Heart right ventricle (tissue), 16 donors: ENCODE measurements at regions not wholly inside any gene's neighbourhood (a gene's known extent, or its start where the extent isn't known, plus 50 kb on each side); places are given as distances from the start of the nearest gene placed in this dataset.

Experiments used
- ATAC-seq, 8 donors: fragments of 200-7000 bp; cut with Tn5 transposase; one replicate each; pipeline ENCODE4 v1.9.1; 2020; ENCODE audit warnings: mild to moderate bottlenecking in 8 of 8, moderate library complexity in 8 of 8, moderate number of reproducible peaks in 1 of 8
- DNase-seq, 2 donors: peaks; one replicate each; pipeline ENCODE4 v3.0.0-alpha.2; 2020
- H3K27ac ChIP-seq, 10 donors: fragments of 200-600 bp; sonication (generic) in 2 of 10; one replicate each; pipeline versions ENCODE4 v1.5.0 to v1.8.0; 2020 to 2022; ENCODE audit warnings: mild to moderate bottlenecking in 3 of 10
- H3K27me3 ChIP-seq, 7 donors: fragments of 200-600 bp; one replicate each; pipeline ENCODE4 v1.8.0; 2021 to 2022; ENCODE audit warnings: mild to moderate bottlenecking in 2 of 7
- H3K36me3 ChIP-seq, 9 donors: fragments of 200-600 bp; sonication (generic) in 1 of 9; one replicate each; pipeline versions ENCODE4 v1.5.0 to v1.8.0; 2020 to 2022; ENCODE audit warnings: mild to moderate bottlenecking in 2 of 9
- H3K4me1 ChIP-seq, 9 donors: fragments of 200-600 bp; sonication (generic) in 1 of 9; one replicate each; pipeline versions ENCODE4 v1.5.0 to v1.8.0; 2020 to 2022; ENCODE audit warnings: mild to moderate bottlenecking in 4 of 9
- H3K4me3 ChIP-seq, 10 donors: fragments of 200-600 bp; sonication (generic) in 2 of 10; one replicate each; pipeline versions ENCODE4 v1.5.0 to v1.8.0; 2020 to 2022; ENCODE audit warnings: mild to moderate bottlenecking in 7 of 10, moderate library complexity in 2 of 10
- H3K9me3 ChIP-seq, 11 donors: fragments of 200-600 bp in 10 of 11; sonication (generic) in 2 of 11; one replicate each; pipeline versions ENCODE4 v1.5.0 to v1.8.0; 2013 to 2022; ENCODE audit warnings: mild to moderate bottlenecking in 2 of 11, control low read depth in 1 of 11, moderate library complexity in 1 of 11
- CTCF ChIP-seq, 9 donors: fragments of 200-600 bp; sonication (generic) in 2 of 9; IDR thresholded peaks; one replicate each; pipeline versions ENCODE4 v1.5.0 to v1.8.0; 2021 to 2022; ENCODE audit warnings: antibody characterized with exemption in 9 of 9, mild to moderate bottlenecking in 5 of 9, moderate library complexity in 1 of 9
- WGBS, 2 donors: extraction: QIAGEN DNeasy Blood & Tissue Kit; methylation state at CpG; one replicate each; pipeline ENCODE4 v1.1.7; 2013; ENCODE audit warnings: inconsistent platforms in 1 of 2; 5-methylcytosine and 5-hydroxymethylcytosine counted together
- intact Hi-C, 10 donors: fragments of 100-400 bp; cut with DNase I; formaldehyde crosslinking; loops; one replicate each; pipeline versions ENCODE4 v1.11.1 to v1.14.2; 2022
- donor health status: Arrhythmogenic right ventricular cardiomyopathy.
- donor health status: ischemic (EF 13 %, LVEDD 7.1; RV severe dilation, severe dysfunction).
- donor health status: healthy with polysubstance abuse.
- donor health status: DM: no; HTN: yes; CAD: no.
- donor health status: DM: no; HTN: no; CAD: no.
- donor health status: ischemic (EF 25% LVEDD 6.9; RV normal size, moderate dysfunction).
- donor health status: ischemic (EF 25% LVEDD 5.7; RV mildly dilated, moderate dysfunction).
- donor health status: healthy.
- donor health status: DM: yes; HTN: yes; CAD: no.
- donor health status: Ischemic cardiomyopathy.
- donor health status: ischemic (EF 35%, LVEDD 5.7; RV mildly dilated, moderate dysfunction).
- donor health status: nonischemic (EF 11% LVEDD 7.7; RV severe dilation, severe dysfunction).
- donor health status: DM: yes; HTN: yes; CAD: no.
- donor health status: PGD.
- donor health status: ischemic (EF 29% LVEDD 5.4; RV normal size, mild dysfunction).
- donor health status: nonischemic (EF 23%, LVEDD 6.1; RV moderate dilation, normal function).

- TF ChIP-seq CTCF (IDR thresholded peaks at IDR 0.05), result no peak
- no peaks in the 10 kb centered on the region for H3K36me3 ChIP-seq
- DNase-seq (no peak), ATAC-seq (no peak)
- intact Hi-C loops, result no loop called here
- no peaks in the 10 kb centered on the region for H3K27me3 ChIP-seq
- peaks cover 0 to 26% (median 9%) of the 10 kb centered on the region in 9 donors for H3K4me1 ChIP-seq
- peak overlapping the region in 1 of 10 donors; percentile 42 for H3K27ac ChIP-seq
- no peak overlapping the region for H3K4me3 ChIP-seq
- 78 to 79% methylated on average over 4 of the region's 4 CpGs for WGBS, 2 donors
- no peaks in the 10 kb centered on the region for H3K9me3 ChIP-seq
These were observed 450.6 kb upstream of the TBL1XR1 start for GRCh38 chr3:177647876-177648275.

- H3K27ac ChIP-seq, result peak overlapping the region in 1 of 10 donors; percentile 7
- no peaks in the 10 kb centered on the region for H3K36me3 ChIP-seq
- no peak overlapping the region for H3K4me3 ChIP-seq
- peaks cover 0 to 8% (median 0%) of the 10 kb centered on the region in 11 donors for H3K9me3 ChIP-seq
- H3K4me1 ChIP-seq, result peaks cover 0 to 21% (median 14%) of the 10 kb centered on the region in 9 donors
- DNase-seq (no peak), ATAC-seq (peak in 5 of 8 donors; percentile 39 to 90 (median 53))
- intact Hi-C loops, result no loop called here
- WGBS, 2 donors, result 68 to 72% methylated on average over 5 of the region's 5 CpGs
- H3K27me3 ChIP-seq, result no peaks in the 10 kb centered on the region
- no peak for TF ChIP-seq CTCF (IDR thresholded peaks at IDR 0.05)
These were observed 455.4 kb upstream of the TBL1XR1 start for GRCh38 chr3:177652556-177653291.

GRCh38 chr3:177657243-177657642, 460.0 kb upstream of the TBL1XR1 start:
- Histone ChIP-seq H3K9me3 (peaks cover 0 to 8% (median 0%) of the 10 kb centered on the region in 11 donors), H3K27me3 (no peaks in the 10 kb centered on the region), H3K27ac (no peak overlapping the region), H3K4me3 (no peak overlapping the region), H3K4me1 (peaks cover 0 to 20% (median 10%) of the 10 kb centered on the region in 9 donors), H3K36me3 (no peaks in the 10 kb centered on the region)
- ATAC-seq, result peak in 1 of 8 donors; percentile 14
- TF ChIP-seq CTCF (IDR thresholded peaks at IDR 0.05), result no peak
- intact Hi-C loops, result no loop called here
- 78 to 82% methylated on average over 4 of the region's 4 CpGs for WGBS, 2 donors
- no peak for DNase-seq

GRCh38 chr3:177658354-177658753, 461.1 kb upstream of the TBL1XR1 start:
- H3K4me3 ChIP-seq, result no peak overlapping the region
- no peaks in the 10 kb centered on the region for H3K36me3 ChIP-seq
- ATAC-seq, result no peak
- TF ChIP-seq CTCF (IDR thresholded peaks at IDR 0.05), result no peak
- H3K9me3 ChIP-seq, result peaks cover 0 to 8% (median 0%) of the 10 kb centered on the region in 11 donors
- H3K27ac ChIP-seq, result no peak overlapping the region
- H3K4me1 ChIP-seq, result peaks cover 0 to 10% (median under 1%) of the 10 kb centered on the region in 9 donors
- no peak for DNase-seq
- no peaks in the 10 kb centered on the region for H3K27me3 ChIP-seq
- intact Hi-C loops, result no loop called here
